NCI-H1048 (cell line): ENCODE measurements at regions not wholly inside any gene's neighbourhood (a gene's known extent, or its start where the extent isn't known, plus 50 kb on each side); places are given as distances from the start of the nearest gene placed in this dataset.
"Not testable (repeated sequence)": the region's sequence is repeated elsewhere in the genome, so short reads cannot be mapped to it uniquely, and the experiment has no call there.

Experiments
- DNase-seq: peaks from one replicate; lab custom pipeline; 2025; lab: John Stamatoyannopoulos, UW

DNA sequence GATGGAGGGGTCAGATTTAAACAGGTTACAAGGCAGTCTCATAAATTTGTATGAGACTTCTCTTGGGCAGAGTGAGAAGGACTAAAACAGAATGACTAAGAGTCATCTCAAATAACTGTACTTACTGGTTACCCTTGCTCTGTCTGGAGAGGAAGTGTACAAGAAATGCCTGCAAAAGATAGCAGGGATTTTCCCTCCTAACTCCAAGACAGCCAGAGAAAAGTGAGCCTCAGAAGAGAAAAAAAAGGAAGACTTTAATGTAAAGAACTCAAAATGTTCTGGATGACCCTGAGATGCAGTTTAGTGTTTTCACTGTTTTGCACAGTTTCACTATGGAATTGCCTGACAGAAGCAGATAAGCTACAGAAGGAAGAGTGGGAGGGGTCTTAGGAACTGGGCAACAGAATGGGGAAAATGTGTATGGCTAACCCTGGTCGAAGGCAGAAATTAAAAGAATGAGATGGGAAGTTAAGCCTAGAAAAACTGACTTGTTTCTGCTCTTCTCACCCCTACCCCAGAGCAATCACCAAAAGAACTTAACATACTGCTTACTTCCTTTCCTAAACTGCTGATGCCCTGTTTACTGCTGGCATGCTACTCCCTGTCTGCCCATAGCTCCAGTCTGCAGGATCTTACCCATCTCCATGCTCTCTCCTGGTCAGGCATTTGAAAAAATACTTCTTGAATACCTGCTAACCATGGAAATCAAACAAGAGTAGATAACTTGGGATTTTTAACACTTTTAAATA is 98.1 kb upstream of the MARCKS start:
- DNase-seq: no peak

DNA sequence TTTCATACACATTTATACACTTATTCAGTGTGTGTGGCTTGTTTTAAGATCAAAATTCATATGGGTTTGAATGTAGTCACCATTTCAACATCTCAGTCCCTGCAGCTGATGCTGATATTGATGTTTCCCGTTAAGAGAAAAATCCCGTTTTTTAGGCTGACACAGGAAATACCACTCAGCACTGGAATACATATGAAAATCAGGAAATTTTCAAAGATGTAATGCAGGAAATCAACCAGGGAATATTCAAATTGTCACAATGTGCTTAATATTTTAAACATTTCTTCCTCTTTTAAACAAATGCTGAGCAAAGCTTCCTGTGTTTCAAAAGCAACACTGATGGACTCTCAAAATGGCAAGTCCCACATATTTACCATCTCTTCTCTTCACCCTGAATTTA is 94.5 kb upstream of the MARCKS start:
- no peak for DNase-seq

DNA sequence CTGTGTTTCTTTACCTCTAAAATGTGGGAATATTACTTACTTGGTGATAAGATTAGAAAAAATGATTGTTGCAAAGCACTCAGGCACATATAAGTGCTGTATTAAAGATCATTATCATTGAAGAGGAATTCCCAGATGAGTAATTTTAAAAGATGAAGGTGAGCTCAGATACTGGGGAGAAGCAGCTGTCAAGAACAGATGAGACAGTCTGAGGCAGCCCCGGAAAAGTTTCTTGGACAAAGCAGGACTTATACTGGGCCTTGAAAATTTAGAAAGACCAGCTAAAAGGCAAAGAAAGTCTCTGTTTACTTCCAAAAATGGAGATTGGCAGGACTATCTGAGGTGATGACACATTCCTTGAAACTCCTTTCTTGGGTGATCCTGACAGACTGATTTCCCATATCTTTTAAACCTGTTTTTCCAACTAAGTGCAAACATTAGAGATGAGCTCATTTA is 93.8 kb upstream of the MARCKS start:
- DNase-seq: no peak

DNA sequence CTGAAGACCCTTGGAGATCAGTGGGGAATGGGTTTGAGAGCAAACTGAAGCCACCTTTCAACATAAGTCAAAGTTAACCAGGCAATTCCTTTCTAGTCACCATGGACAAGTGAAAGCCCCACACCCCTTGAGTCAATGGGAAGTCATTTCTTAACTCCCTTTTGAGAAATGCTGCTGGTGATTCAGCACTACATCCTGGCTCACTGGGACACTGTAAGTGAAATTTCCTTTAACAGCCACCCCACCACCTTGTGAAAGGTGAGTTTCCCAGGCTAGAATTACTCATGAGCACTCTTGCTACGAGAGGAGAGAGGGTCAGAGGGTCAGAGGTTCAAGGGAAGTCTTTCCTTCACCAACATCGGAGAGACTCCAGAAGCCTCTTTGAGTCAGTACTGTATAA is 93.3 kb upstream of the MARCKS start:
- no peak for DNase-seq

DNA sequence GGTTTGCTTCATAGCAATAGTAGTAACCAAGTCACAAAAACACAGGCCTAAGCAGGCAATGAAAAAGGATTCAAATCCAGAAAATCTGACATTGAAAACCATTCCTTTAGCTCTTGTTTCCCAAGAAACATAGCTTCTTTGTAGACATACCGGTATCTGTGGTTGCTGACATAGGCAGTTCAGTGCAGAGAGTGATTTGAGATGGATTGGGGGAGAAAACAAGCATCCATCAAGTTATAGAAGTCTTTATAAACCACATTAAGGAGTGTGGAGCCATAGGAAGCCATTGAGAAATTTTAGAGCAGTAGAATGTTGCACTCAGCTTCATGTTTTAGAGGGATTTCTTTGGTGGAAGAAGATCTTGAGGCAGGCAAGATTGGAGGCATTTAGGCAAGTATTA is 91.2 kb upstream of the MARCKS start:
- DNase-seq: no peak

DNA sequence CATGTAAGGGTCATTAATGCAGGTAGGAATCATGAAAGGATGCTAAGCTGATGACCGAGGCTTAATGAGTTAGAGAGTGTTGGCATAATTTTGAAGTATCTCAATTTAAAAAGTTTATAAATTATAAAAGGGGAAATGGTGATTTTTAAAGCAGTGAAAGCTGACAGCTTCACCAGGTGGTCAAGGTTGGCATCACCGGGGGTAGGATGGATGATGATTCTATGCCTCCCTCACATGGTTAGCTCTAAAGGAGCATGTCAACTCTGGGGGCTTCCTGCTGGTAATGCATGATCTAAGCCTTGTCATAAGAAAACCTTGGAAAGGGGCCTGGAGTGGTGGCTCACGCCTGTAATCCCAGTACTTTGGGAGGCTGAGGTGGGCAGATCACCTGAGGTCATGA is 89.2 kb upstream of the MARCKS start:
- DNase-seq: no peak

DNA sequence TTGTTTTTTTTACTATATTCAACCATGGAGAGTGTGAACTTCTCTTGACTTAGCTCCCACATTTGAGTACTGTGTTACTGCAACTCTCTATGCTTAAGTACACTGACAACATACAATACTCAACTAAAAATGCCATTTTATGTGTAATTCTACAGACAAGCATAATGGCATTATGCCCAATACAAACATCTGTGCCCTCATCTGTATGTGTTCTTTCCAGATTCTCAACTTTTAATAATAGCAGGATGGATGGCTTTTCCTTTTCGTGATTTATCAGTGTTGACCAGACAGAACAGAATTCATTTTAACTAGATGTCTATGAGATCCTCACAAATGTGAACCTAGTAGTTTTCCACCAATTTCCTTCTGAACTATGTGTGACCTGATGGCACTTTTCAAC is 84.2 kb upstream of the MARCKS start:
- DNase-seq: no peak

DNA sequence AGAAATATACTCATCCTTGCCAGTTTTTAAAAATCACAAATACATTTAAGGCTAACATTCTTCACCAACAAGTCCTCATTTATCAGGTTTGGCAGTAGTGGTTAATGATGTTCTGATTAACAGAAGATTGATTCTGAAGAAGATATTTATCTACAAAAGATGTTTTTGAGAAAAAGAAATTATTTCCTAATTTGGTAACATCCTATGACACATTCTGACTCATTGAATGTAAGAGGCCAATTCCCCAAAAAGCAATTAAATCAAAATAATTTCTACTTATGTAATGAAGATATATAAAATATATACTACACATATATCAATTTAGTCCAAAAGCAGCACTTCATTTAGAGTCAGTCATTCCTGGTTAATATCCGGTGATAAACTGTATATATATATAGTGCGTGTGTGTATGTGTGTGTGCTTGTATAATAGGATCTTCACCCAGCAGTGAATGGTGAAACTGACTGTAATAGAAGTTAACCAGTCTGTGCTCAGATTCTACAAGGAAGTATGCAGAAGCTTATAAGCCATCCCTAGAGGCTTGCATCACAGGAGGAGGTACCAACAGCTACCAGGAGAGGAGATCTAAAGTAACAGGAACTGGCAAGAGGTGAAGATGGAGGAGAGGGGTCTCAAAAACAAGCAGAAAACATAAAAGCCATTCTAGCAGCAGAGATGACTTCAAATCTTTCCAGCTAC is 82.9 kb upstream of the MARCKS start:
- DNase-seq: no peak

DNA sequence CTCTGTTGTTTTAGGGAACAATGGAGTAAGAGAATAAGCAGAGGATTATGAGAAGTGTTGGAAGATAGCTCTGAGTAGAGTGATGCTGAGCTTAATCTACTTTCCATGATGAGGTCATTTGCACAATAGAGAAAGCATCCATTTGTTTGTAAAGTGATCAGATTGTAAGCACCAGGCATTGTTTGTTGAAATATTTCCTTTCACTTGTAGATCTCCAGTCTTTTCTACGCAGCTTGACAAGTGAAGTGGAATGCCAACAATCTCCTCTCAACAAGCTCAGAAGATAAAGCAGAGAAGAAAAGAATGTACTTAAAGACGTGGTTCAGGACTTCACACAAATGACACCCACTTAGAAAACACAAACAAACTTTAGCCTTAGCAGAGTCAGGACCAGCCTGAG is 80.1 kb upstream of the MARCKS start:
- no peak for DNase-seq

DNA sequence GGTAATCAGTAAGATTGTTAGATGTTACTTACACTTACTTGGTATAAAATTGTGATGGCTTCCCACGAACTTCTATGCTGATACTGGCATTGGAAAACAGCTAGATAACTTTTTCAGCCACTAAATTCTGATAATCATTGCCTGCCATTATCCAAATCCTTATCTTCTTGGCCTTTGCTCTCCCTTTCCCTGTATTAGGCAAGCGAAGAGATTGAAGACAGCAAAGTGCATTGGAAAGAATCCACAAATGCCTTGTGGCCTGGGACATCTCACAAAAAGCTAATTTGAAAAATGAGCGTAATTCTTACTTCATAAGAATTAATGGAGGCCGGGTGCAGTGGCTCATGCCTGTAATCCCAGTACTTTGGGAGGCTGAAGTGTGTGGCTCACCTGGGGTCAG is 79.5 kb upstream of the MARCKS start:
- DNase-seq: no peak

DNA sequence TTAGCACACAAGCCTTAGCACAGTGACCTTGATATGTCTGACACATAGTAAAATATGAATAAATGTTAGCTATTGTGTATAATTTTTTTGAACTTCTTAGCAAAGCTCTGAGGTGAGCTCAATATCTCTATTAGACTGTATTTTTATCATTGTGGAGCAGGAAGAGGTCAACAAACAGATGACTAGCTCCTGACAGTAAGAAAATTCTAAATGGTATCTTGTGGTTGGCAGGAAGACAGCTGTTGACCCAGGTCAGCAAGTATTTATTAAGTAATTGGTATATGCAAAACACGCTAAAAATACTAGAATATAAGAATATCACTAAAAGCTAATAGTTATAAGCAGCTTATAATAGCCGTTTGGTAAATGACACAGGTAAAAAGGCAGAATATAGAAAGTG is 77.5 kb upstream of the MARCKS start:
- no peak for DNase-seq

DNA sequence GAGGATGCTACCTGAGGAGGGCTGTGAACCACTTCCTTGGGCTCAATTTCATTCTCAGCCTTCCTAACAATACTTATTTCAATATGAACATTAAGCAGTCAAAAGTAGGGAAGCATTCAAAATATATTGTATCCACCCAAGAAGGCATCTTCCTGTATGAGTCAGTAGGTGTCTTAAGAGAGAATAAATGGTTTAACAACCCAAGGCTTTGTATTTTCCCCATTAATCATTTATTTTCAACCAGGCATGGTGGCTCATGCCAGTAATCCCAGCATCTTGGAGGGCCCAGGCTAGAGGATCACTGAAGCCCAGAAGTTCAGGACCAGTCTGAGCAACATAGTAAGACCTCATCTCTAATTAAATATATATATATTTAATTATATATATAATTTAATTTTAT is 74.5 kb upstream of the MARCKS start:
- DNase-seq: no peak

DNA sequence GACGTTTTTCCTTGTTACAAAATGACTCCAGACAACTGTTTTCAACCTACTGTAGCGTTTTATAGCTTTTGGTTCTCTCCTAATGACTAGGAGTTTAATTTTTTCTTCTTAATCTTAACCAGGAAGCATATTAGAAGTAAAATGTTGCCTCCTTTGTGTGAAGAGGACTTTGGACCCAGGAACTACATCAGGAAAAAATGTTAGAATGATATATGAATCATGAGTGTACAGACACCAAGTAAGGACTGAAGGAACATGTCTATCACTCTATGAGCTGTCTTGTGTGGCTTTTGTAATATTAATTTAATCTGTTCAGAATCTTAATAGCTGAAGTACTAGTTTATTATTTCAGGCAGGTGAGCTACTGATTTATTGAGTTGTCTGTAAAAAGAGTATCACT is 71.0 kb upstream of the MARCKS start:
- DNase-seq: no peak

DNA sequence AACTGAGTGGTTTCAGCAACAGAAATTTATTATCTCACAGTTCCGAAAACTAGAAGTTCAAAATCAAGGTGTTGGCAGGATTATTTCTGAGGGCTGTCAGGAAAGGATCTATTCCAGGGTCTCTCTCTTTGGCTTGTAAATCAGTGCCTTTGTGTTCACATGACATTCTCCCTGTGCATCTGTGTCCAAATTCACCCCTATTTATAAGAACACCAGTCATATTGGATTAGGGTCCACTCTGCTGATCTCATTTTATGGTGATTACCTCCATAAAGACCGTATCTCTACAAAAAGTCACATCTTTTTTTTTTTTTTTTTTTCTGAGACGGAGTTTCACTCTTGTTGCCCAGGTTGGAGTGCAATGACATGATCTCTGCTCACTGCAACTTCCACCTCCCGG is 68.6 kb upstream of the MARCKS start:
- no peak for DNase-seq

DNA sequence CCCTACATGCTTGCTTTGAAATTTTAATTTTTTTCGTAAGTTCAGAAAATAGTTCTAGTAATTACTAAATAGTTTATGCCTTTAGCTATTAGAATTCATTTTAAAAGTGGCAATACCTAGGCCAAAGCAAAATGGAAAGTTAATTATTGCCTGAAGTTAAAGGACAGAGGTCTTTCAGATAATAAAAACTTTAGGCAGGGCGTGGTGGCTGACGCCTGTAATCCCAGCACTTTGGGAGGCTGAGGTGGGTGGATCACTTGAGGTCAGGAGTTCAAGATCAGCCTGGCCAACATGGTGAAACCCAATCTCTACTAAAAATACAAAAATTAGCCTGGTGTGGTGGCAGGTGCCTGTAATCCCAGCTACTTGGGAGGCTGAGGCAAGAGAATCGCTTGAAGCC is 65.9 kb upstream of the MARCKS start:
- DNase-seq: not testable (repeated sequence)

DNA sequence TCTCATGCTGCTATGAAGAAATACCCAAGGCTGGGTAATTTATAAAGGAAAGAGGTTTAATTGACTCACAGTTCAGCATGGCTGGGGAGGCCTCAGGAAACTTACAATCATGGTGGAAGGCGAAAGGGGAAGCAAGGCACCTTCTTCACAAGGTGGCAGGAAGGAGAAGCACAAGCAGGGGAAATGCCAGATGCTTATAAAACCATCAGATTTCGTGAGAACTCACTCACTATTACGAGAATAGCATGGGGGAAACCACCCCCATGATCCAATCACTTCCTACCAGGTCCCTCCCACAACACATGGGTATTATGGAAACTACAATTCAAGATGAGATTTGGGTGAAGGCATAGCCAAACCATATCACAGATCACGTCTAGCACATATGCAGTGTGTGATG is 61.8 kb upstream of the MARCKS start:
- not testable (repeated sequence) for DNase-seq

DNA sequence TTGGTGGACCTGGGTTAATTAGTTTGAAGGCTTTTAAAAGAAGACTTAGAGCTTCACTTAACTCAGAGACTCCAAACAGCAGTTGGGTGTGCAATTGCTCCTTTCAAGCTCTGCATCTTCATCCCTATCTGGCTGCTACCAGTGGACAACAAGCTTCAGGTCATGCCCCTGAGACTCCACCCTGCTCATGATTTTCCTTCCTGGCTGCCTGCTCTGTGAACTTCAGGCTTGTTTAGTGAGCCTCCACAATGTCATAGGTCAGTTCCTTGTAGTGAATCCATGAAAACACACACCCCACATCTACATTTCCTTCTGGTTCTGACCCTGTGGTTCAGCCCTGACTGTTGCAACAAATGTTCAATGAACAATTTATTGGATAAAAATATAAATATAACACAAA is 61.1 kb upstream of the MARCKS start:
- no peak for DNase-seq

DNA sequence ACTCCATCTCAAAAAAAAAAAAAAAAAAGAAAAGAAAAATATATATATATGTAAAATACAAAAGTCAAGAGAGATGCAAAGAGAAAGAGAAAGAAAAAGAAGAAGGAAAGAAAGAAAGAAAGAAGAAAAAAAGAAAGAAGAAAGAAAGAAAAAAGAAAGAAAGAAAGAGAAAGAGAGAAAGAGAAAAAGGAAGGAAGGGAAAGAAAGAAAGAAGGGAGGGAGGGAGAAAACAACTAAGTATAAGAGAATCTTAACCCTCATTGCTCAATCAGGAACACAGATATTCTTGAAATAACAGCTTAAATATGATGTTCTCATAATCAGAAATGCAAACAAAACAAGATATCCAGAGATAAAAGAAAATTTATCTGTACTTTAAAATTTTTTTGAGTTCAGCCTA is 54.4 kb upstream of the MARCKS start:
- no peak for DNase-seq

DNA sequence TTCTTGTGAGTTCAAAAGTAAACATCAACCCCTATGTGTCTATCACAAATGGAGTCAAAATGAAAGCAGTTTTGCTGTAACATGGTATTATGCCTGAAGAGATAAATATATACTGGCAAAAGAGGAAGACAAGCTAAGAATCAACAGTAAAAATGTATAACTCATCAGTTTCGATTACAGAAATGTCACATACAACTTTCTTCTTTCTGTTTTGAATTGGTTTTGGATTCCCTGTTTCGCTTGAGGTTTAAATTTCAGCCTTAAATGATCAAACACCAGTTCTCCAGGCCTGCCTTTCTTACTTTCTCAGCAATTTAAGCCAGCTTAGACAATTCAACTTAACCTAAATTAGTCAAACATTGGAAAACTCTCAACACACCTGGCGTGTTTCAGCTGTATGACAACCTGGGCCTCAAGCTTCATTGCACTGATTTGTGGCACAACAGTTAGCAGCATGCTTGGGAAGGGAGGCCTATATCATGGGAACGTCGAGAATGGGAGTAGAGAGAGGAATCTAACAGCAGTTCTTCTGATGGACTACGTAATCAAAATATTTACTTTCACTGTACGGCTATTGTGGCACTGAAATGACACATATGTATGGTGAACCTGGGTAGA is 51.9 kb upstream of the MARCKS start:
- no peak for DNase-seq

DNA sequence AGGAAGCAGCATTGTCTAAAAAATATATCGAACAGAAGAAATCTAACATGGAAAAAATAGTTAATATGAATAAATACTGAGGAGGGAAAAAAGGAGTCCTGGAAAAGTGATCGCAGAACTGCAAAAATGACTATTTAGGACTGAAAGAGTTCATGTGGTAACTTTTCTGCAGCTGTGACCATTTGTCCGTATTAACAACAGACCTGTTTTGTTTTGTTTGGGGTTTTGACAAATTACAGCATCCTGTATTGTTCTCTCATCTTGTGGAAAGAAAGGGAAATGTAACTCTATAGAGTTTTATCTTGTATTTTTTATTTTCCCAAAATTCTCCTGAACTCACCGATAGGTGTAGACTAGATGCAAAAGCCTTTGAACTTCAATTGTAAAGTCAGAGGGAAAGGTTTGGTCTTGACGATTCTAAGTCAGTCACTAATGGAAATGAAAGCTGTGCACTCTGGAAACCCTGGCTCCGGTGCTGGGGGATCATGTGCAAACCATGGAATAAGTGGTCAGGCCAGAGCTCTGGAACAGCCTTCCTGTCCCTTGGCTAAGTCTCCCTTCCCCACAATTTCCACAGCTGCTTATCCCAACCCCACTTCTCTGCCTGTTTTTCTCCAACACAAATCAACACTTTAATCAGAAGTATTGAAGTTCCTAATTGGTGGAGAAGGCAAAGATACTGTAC is 51.2 kb upstream of the MARCKS start:
- DNase-seq: no peak
